ENCODE measurements at regions not wholly inside any gene's neighbourhood (a gene's known extent, or its start where the extent isn't known, plus 50 kb on each side); places are given as distances from the start of the nearest gene placed in this dataset.

DNA sequence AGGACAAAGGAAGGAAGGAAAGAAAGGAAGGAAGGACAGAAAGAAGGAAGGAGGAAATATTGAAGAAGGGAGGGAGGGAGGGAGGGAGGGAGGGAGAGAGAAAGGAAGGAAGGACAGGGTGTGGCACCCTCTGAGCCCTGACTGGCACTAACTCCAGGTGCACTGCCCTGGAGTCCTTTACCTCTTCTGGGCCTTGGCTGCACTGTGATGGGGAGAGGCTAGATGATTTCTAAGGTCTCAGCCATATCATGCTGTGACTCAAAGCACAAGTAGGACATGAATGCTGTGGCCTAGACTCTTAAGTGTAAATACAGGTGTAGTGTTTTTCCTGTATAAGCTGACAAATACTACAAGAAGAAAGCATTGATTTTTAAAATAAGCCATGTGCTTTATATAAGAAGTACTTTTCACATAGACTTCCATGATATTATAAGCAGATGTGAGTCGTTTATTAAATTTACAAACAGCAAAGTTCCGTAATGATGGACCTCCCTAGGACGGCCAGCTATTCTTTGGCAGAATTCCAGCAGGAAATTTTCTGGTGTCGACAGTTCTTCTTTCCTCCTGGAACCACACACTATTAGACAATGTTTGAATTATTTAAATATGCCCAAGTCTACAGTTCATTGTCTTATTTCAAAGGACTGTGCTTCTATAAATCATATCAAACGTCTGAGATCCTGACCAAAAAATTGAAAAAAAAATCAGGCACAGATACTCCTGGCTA, 213.8 kb upstream of the C2CD4B start:
- no peak for DNase-seq

DNA sequence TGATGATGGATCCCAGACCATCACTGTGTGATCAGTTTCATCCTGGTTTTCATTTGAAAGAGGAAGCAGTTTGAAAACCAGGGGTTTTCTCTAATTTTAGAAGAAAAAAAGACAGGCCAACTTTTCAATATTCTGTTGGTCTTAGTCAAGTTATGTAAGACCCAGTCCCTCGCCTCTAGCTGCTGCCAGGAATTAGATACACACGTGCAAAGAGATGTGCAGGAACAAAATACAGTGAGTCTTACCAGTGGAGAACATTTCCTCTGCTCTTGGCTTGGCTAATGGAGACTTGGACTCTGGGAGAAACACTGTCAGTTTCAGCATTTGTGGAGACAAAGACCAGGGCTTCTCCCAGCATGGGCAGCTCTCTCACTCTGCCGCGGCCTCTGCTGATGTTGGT, 214.9 kb upstream of the C2CD4B start:
- DNase-seq = no peak

DNA sequence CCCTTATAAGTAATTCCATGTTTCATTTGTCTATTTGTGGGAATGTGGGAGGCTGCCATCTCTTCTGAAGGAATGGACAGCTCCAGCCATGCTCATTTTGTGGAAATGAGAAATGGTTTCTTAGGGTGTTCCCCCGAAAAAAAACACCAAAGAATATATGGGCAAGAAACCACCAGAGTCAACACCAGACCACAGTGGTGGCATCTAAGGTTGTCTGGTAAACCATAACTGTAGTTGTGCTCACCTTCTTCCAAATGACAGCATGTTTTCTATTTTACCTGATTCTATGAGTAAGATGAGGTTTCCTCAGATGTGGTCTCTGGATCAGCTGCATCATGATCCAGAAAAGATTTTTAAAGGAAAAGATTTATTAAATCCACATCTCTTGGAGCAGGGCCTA, 217.0 kb upstream of the C2CD4B start:
- no peak for DNase-seq

DNA sequence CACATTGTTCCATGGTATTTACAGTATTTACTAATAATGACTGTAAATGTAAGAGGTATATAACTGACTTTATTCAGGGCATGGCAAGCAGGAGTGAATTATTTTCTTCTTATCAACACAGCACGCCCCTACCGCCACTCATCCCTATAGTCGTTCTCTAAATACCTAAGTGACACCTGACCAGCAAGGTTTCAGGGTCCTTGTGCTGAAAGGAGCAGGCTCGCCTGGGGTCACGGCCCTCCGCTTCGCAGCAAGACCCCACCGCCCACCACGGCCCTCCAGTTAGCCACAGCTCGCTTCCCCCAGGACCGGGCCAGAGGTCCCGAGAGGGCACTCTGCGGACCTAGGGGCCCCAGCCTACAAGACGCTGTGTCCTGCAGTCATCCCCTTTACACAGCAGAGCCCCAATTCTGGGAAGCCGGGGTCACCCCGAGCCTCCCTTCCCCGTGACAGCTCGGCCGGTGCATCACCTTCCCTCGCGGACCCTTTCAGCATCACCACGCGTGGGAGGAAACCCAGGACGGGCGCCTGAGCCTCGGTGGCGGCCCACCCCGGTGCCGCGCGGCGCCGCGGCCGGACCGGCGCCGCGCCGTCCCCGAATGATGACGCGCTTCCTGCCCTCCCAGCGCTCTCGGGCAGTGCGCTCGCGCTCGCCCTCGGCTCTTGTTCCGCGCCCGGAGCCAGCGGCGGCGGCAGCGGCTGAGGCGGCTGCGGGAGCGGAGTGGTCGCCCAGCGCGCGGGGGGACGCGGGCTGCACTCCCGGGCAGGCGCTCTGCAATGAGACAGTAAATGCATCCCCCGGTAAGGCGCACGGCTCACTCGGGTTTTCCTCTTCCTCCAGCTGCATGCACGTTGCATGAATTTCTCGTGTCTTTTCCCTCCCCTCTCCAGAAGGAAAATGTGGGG, 225.1 kb upstream of the C2CD4B start, which contains the start of gene TLN2:
TLN2 (plus strand) TSS at position 666 of the 906 bp plus-strand sequence.
- DNase-seq = peak; percentile 47 to 56

DNA sequence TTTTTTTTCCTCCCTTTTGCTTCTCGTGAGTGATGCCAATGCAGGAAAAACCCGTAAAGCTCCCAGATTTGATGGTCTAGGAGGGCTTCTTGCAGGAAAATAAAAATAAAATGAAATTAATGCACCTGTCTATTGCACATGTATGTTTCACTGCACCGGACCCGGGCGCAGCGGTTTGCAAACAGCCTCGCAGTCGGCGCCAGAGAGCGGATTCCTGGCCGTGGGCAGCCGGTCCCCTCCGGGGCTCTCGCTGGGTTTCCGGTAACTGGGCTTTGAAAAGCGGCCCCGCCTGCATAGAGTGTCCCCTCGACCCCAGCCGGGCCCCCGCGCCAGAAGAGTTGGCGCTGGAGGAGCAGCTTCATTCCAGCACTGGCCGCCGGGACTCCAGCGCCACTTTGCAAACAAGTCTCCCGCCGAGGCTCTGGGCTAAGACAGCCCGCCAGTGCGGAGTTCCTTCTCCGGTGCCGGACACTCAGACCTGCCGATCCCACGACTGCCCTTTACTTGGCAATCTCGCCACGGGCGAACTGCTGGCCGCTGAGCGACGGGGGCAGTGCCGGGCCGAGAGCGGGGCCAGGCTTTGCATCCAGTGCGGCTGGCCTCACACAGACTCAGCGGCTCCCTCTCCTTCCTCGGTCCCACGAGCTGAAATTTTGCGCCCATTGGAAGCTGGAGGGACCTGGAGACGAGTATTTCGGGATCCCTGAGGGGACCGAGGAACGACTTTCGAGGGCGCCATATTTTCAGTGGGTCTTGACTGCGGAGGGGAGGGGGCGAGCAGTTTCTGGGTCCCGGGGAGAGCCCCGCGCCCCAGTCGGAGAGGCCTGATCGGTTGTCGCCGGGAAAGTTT, 225.9 kb upstream of the C2CD4B start:
- peak; percentile 12 to 26 for DNase-seq

DNA sequence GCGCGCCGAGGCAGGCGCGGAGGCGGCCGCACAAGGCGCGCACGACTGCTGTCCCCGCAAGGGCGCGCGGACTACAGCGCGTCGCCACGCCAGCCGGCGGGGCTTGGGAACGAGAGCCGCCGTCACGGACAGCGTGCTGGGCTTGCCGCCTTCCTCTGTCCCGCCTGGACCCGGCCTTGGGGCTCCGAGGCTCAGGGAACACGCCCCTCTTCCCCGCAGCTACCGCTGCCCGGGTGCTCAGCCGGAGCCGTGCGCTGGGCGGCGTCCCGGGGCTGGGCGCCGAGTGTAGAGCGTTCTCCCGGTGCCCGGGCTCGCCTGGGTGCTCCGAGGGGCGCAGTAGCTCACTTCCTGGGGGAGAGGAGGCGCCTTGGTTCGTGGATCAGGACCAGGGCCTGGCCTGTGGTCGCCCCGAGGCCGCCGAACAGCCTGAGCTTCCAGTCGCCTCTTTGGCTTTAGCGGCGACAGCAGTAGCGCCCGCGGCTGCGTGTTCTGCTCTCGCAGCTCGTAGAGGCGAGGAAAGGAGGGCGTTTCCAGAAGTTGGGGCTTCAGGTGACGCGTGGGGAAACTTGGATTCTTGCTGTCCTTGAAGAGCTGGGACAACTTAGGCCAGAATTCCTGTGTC, 226.7 kb upstream of the C2CD4B start:
- DNase-seq = peak; percentile 14 to 20

DNA sequence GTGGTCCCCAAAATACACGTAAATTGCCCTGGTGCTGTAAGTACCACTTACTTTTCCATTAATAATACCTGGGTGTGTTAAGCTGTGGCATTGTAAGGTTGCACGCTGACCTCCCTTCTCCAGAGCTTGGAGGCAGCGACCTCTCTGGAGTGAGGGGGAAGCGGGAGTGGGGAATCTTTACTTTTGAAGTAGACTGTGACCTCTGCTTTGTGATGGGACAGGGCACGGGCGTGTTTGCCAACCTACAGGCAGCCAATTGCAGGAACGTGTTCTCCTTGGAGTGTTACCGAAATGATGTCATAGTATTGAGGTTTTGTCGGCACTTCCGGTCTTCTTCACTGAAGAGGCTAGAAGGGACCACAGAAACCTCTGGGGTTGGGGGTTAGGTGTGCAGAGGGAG, 227.3 kb upstream of the C2CD4B start:
- no peak for DNase-seq

DNA sequence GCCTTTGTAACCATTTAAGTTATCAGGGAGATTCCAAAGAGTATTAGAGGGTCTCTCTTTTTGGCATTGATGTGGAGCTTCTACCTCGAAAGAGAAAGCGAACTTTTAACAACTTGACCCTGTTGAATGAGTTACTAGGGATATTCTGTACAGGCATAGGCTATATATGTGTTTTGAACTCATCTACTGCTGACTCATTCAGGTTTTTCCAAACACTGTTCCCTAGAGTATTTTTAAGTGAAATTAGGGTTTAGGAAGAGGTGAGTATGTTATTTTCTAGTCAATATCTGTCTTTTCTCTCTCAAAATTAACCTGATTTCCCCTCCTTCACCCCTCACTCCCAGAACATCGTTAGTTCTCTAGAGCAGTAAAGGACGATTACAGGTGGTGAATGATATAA, 228.1 kb upstream of the C2CD4B start:
- no peak for DNase-seq

DNA sequence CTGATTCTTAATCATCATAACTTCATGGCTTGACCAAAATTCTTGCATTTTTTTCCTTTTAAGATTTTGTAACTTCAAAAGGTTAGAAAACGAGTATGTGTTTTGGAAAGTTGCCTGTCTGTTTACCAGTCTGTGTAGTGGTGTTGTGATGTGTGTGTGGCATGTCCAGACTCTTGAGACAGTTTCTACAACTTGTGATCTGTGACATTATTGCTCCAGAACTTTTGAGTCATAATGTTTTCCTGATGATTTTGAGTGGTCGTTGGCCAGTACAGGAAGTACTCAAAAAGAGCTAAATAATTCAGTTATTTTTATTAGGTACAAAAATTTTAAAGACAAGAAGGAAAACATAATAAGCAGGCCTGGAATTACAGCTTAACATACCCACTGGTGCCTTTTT, 229.0 kb upstream of the C2CD4B start:
- DNase-seq = no peak

DNA sequence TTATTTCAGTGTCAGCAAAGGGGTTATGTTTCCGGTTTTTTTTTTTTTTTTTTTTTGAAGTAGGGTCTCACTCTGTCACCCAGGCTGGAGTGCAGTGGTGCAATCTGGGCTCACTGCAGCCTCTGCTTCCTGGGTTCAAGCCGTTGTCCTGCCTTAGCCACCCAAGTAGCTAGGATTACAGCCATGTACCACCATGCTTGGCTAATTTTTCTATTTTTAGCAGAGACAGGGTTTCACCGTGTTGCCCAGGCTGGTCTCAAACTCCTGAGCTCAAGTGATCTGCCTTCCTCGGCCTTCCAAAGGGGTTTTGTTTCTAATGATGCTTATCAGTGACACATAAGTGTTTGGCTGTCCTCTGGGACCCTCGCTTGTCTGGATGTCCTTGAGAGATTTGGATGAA, 235.7 kb upstream of the C2CD4B start:
- DNase-seq = no peak

DNA sequence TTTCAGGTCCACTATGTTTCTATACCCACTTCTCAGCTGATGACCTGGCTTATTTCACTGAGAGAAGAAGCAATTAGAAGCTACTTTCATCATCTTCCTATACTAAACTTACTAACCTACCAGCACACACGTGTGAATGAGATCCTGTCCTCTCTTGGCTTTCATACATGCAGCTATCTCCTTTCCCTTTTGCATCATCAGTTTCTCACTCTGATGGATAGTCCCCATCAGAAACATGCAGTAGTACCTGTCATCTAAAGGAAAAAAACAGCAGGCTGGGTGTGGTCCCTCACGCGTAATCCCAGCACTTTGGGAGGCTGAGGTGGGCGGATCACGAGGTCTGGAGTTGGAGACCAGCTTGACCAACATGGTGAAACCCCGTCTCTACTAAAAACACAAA, 237.6 kb upstream of the C2CD4B start:
- DNase-seq = no peak

DNA sequence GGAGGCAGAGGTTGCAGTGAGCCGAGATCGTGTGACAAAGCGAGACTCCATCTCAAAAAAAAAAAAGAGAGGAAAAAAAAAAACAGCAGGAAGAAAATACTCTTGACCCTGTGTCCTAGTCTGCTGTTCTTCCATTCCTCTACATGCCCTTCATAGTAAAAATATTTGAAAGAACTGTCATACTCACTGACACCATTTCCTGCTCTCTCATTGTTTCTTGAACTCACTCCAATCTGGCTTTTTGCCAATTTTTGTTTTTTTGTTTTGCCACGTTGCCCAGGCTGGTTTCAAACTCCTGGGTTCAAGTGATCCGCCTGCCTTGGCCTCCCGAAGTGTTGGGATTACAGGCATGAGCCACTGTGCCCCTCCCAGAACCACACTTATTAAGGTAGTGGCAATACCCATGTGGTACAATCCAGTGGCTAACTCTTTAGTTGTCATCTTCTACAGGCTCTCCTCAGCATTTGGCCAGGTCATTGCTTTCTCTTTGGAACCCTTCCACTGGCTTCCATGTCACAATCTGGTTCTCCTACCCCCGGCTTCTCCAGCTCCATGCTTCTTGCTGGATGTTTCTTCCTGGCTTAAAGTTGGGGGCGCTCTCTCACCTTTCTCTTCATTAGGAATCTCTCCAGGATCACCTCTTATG, 238.2 kb upstream of the C2CD4B start:
- no peak for DNase-seq

DNA sequence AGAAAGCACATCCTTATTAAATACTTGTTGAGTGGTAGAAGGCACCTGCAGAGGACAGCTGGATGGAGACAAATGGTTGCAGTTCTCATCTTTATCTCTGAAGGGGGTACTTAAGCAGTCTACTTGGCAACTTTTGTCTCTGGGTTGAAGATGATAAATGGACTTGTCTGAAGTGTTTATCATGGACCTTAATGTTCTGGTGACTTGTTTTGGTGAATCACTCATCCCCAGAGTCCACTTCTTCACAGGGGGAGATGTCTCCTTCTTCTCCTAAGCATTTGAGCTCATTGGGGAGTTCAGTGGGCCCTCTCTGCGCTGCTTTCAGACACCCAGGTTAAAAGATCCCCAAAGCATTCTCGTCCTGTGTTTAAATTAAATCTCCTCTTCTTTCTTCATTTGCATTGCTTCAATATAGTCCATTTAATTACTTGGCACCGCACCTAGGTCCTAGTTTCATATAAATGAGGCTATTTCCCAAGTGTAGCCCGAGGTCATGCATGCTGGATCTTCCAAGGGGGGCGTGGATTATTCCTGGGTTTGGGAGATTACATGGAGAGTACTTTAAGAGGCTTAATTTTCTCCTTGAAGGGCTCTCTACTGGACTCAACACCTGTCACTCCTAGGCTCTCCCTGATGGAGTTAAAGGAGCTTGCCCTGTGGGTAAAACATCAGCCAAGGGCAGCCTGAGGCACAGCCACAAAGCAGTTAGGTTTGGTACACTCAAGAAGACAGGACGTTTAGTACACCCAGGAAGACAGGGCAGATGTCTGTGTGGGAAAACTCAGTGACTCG, 239.3 kb upstream of the C2CD4B start:
- no peak for DNase-seq

DNA sequence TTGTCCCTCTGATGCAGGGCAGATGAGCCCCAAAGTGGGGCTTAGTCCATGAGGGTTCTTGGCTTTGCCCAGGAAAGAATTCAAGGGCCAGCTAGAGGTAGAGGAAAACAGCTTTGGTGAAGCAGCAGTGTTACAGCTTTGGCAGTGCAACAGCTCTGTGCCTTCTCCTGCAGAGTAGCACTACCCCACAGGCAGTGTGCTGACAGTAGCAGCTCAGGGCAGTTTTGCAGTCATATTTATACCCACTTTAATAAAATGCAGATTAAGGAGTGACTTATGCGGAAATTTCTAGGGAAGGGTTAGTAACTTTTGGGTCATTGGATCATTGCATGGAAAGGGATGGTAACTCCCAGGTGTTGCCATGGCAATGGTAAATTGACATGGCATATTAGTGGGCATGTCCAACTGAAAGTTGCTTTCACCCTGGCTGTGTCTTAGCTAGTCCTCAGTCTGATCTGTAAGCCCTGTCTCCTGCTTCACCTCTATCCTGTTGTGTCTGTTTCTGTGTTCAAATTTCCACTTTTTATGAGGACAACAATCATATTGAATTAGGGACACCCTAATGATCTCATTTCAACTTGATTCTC, 241.3 kb upstream of the C2CD4B start:
- DNase-seq = no peak

DNA sequence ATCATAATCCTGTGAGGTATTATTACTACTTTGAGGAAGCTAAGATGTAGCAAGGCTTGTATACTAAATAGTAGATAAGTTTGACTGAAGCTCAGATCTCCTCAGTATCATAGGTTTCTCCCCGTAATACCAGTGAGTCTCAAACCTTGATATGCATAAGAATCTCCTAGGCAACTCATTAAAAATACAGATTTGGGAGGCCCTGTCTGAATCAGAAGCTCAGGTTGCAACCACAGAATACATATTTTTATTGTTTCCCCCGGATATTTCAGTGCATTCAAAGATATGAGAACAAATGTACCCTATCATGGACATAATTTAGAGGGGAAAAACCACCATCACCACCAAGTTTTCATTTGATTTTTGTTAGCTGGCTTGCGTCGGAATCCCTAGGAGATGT, 242.1 kb upstream of the C2CD4B start:
- no peak for DNase-seq

DNA sequence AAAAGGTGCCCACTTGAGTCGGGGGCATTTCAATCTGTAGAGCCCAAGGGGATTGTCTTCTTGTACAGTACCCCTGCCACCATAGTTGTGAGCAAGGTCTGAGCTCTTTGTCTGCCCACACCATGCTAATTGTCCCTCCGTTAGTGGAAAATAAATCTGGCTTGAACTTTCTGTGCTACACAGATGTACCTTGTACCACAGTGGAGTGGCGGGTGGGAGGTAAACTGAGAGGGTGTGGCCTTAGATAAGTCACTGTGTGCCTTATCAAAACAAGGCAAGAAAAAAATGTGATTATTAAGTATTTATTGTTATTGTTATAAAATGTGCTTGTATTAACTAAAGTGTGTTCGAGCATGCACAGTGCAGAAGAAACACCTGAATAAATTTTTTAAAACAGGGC, 242.9 kb upstream of the C2CD4B start:
- no peak for DNase-seq

DNA sequence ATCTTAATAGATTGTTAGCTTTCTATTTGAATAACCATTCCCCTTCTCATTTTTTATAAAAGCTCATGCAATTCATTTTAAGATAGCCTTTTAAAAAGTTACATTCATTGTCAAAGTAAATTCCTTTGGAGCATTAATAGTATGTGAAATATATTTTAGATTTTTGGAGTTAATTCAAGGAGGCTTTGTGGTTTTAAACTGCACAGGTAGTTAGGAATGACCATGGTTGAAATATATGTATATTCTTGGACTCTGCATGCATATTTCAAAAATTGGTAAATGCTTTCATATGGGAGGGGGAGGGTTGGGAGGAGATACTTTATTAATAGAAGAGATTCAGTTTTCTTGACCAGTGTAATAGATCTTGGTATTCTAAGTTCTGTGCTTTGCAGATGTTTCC, 244.4 kb upstream of the C2CD4B start:
- DNase-seq = no peak

DNA sequence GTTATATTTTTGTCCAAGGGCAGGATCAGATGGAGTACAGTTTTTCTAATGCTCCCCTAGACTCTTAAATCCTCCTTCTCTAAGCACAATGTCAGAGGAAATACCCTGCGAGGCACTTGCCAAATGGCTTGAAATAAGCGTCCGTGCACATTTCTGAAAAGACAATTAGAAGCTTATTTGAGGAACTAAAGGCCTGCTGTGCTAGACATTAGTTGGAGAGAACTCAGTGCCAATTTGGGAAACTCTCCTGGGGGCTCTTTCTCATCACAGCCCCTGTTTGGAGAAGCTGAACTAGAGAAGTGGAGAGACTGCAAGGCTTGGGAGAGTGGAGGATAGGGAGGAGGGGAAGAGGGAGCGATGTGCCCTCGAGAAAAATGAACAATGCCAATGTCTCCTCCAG, 247.6 kb upstream of the C2CD4B start:
- DNase-seq = no peak

DNA sequence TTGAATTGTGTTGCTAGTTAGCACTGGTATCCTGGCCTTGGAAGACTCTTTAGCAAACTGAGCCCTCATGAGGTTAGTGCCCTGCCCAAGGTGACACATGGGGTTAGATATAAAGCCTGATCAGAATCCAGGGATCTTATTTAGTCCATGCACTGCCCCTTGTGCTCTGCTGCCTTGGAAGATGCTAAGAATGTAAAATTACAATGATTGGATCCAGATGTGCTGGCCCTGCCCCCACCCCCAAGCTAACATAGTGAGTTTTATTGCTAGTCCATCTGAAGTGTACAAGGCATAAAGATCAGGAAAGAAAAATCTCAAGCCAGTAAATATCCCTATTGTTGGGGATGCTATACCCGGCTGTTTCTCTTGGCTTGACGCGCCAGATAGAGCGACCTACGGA, 248.1 kb upstream of the C2CD4B start:
- DNase-seq = no peak

DNA sequence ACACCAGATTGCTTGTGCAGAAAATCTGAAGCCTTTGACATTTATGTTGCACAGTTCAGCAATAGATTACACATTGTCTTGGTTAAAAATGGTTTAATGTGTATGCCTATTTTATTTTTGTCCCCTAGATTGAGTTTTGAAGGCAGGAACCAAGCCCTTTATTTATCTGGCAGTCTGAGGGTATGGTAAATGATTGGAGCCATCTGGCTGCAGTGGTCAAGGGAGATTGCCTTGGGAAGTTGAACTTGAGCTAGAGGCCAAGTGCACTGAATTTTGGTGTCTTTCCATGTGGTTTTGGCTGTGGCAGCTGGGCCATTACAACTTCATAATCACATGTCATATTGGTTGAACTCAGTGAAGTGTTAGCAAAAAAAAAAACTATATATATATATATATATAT, 248.7 kb upstream of the C2CD4B start:
- no peak for DNase-seq

DNA sequence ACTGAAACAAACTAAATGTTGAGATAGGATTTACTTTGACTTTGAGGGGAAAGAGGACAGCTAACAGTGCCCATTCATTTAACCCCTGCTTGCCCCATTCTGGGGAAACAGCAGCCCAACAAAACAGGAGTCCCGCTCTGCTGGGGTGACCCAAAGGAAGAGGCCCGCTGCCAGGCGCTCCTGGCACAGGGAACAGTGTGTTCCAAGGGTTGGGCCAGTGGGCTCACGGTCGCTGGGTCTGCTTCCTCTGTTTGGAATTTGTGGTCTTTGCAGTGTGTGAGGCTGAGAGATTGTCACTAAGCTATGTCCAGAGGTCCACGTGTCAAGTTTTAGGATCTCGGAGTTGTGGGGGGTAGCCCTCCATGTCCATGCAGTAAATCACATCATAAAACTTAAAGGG, 250.4 kb upstream of the C2CD4B start:
- DNase-seq = no peak

Data from stimulated activated CD4-positive, alpha-beta T cell treated with anti-CD3 and anti-CD28 coated beads, Interleukin-2, amount 100 ng/mL, for 48 hours (primary cell).